Ishikawa (cell line): ENCODE measurements at regions not wholly inside any gene's neighbourhood (a gene's known extent, or its start where the extent isn't known, plus 50 kb on each side); places are given as distances from the start of the nearest gene placed in this dataset.

ENCODE experiments used
- CEBPB ChIP-seq: IDR thresholded peaks from 2 replicates; pipeline ENCODE4 v1.6.1; 2012
- CREB1 ChIP-seq: IDR thresholded peaks from 2 replicates; pipeline ENCODE4 v1.6.1; 2012; ENCODE audit warnings: low read depth
- EGR1 ChIP-seq: IDR thresholded peaks from 2 replicates; pipeline ENCODE4 v1.6.1; 2012
- EP300 ChIP-seq: IDR thresholded peaks from 2 replicates; pipeline ENCODE4 v1.6.1; 2012; ENCODE audit warnings: borderline replicate concordance
- FOXM1 ChIP-seq: IDR thresholded peaks from 2 replicates; pipeline ENCODE4 v1.6.1; 2012; ENCODE audit warnings: low read depth, borderline replicate concordance
- NFIC ChIP-seq: IDR thresholded peaks from 2 replicates; pipeline ENCODE4 v1.6.1; 2012
- RAD21 ChIP-seq: IDR thresholded peaks from 2 replicates; pipeline ENCODE4 v1.6.1; 2012; ENCODE audit warnings: low read depth
- TAF1 ChIP-seq: IDR thresholded peaks from 2 replicates; pipeline ENCODE4 v1.6.1; 2012; ENCODE audit warnings: low read depth, mild to moderate bottlenecking
- TCF12 ChIP-seq: IDR thresholded peaks from 2 replicates; pipeline ENCODE4 v1.6.1; 2012; ENCODE audit warnings: low read depth
- TEAD4 ChIP-seq: IDR thresholded peaks from 2 replicates; pipeline ENCODE4 v1.6.1; 2012
- USF1 ChIP-seq: IDR thresholded peaks from 2 replicates; pipeline ENCODE4 v1.6.1; 2012
- YY1 ChIP-seq: IDR thresholded peaks from 2 replicates; pipeline ENCODE4 v1.6.1; 2012; ENCODE audit warnings: low read depth
- ZBTB7A ChIP-seq: IDR thresholded peaks from 2 replicates; pipeline ENCODE4 v1.6.1; 2012; ENCODE audit warnings: low read depth
- TF ChIP-seq, protein P1 (sequence below): IDR thresholded peaks from 2 replicates; pipeline ENCODE4 v1.6.1; 2012
- TF ChIP-seq, protein P2 (sequence below): IDR thresholded peaks from 2 replicates; pipeline ENCODE4 v1.6.1; 2012; ENCODE audit warnings: low read depth, mild to moderate bottlenecking

DNA sequence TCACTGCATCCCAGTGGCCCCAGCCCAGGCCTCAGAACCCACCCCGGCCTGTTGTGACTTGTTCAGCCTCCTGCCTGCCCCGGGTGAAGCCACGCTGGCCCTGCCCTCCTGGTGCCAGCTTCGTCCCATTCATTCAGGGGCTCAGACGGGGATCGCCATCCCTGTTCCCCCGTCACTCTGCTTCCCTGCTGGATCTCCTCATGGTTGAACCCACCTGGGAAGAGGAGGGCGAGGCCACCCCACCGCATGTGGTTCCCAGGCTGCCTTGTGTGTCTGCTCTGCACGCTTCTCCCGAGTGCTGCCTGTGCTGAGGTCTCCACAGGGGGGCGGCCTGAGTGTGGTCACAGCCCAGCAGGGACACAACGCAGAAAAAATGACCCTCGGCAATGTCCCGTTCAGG, 108.2 kb upstream of the ACTRT2 start:
- TF ChIP-seq ZBTB7A (no peak), EP300 (no peak), CREB1 (no peak), USF1 (no peak), FOXM1 (no peak), TEAD4 (no peak), NFIC (no peak), TAF1 (no peak), YY1 (no peak), EGR1 (no peak), RAD21 (no peak), CEBPB (no peak), TCF12 (no peak)
- TF ChIP-seq, protein P1, sequence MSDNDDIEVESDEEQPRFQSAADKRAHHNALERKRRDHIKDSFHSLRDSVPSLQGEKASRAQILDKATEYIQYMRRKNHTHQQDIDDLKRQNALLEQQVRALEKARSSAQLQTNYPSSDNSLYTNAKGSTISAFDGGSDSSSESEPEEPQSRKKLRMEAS = no peak
- TF ChIP-seq, protein P2, sequence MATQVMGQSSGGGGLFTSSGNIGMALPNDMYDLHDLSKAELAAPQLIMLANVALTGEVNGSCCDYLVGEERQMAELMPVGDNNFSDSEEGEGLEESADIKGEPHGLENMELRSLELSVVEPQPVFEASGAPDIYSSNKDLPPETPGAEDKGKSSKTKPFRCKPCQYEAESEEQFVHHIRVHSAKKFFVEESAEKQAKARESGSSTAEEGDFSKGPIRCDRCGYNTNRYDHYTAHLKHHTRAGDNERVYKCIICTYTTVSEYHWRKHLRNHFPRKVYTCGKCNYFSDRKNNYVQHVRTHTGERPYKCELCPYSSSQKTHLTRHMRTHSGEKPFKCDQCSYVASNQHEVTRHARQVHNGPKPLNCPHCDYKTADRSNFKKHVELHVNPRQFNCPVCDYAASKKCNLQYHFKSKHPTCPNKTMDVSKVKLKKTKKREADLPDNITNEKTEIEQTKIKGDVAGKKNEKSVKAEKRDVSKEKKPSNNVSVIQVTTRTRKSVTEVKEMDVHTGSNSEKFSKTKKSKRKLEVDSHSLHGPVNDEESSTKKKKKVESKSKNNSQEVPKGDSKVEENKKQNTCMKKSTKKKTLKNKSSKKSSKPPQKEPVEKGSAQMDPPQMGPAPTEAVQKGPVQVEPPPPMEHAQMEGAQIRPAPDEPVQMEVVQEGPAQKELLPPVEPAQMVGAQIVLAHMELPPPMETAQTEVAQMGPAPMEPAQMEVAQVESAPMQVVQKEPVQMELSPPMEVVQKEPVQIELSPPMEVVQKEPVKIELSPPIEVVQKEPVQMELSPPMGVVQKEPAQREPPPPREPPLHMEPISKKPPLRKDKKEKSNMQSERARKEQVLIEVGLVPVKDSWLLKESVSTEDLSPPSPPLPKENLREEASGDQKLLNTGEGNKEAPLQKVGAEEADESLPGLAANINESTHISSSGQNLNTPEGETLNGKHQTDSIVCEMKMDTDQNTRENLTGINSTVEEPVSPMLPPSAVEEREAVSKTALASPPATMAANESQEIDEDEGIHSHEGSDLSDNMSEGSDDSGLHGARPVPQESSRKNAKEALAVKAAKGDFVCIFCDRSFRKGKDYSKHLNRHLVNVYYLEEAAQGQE = no peak

- TF ChIP-seq CREB1 (no peak), EP300 (no peak), FOXM1 (no peak), TAF1 (no peak), YY1 (no peak), ZBTB7A (no peak), CEBPB (no peak), NFIC (no peak), EGR1 (no peak)
- TF ChIP-seq, protein P1 = no peak
These were observed 106.6 kb upstream of the ACTRT2 start for GRCh38 chr1:2914702-2915101.

DNA sequence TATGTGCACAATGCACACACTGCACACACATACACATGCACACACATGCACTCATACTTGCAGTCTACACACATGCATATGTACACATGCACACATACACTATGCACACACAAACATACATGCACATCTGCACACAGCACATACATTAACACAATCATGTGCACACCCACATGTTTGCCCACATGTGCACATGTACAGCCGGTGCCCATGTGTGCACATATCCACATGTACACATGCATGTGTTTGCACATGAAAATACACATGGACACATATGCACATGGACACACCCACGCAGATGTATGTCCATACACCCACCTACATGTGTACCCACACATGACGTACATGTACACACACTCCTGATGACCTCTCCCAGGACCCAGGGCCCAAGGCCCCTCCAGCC, 105.1 kb upstream of the ACTRT2 start:
- TF ChIP-seq CREB1 (no peak), TEAD4 (no peak), YY1 (no peak), USF1 (no peak), TCF12 (no peak)
- TF ChIP-seq, protein P1 = no peak

DNA sequence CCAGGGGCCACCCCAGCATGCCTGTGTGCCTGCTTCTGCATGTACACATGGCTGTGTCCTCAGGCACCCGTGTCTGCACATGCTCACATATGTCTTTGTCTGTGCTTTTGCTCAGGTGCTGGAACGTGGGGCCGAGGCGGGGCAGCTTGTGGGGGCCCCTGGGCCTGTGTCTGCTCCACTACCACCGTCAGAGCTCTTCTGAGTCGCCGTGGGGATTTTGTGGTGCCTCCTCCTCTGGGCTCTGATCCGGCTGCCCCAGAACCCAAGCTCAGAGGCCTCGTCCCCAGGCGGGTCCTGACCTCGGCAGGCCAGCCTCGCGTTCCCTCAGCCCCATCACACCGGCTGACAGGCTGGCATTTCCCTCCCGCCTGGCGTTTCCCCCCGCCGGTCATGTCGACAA, 104.6 kb upstream of the ACTRT2 start:
- TF ChIP-seq USF1 (no peak), TCF12 (no peak), FOXM1 (no peak)

GRCh38 chr1:2917284-2917683, 104.0 kb upstream of the ACTRT2 start:
- TF ChIP-seq FOXM1 (no peak), YY1 (no peak), EGR1 (no peak), EP300 (no peak), USF1 (no peak), TAF1 (no peak), CEBPB (no peak), ZBTB7A (no peak), TCF12 (no peak), RAD21 (no peak), TEAD4 (no peak), NFIC (no peak), CREB1 (no peak)
- TF ChIP-seq, protein P2 = no peak
- TF ChIP-seq, protein P1 = no peak
